ENCODE measurements at regions not wholly inside any gene's neighbourhood (a gene's known extent, or its start where the extent isn't known, plus 50 kb on each side); places are given as distances from the start of the nearest gene placed in this dataset.

DNA sequence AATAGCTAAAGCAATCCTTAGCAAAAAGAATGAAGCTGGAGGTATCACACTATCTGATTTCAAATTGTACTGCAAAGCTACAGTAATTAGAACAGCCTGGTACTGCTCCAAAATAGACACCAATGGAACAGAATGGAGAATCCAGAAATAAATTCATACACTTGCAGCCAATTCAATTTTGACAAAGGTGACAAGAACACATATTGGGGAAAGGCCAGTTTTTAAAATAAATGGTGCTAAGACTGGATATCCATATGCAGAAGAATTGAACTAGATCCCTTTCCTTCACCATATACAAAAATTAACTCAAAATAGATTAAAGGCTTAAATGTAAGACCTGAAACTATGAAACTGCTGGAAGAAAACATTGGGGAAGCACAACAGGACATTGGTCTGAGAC lies 748.5 kb downstream of the DNAJB9 start:
- TF ChIP-seq SUZ12 (IDR thresholded peaks at IDR 0.05; ENCODE audit: extremely low read depth, insufficient read depth, insufficient read length): no peak
- no peak for TF ChIP-seq ZNF274 (IDR thresholded peaks at IDR 0.05; ENCODE audit: low read depth, low read length)
- TF ChIP-seq YY1 (IDR thresholded peaks at IDR 0.05; ENCODE audit: insufficient read depth, insufficient read length): no peak
